B cell (primary cell): ENCODE measurements at regions not wholly inside any gene's neighbourhood (a gene's known extent, or its start where the extent isn't known, plus 50 kb on each side); places are given as distances from the start of the nearest gene placed in this dataset.

Source experiments
- CTCF ChIP-seq: fragments of 200-600 bp; IDR thresholded peaks from one replicate; pipeline ENCODE4 v1.8.0; 2022; ENCODE audit warnings: antibody characterized with exemption, mild to moderate bottlenecking
- EZH2 ChIP-seq: IDR thresholded peaks from 2 replicates; pipeline ENCODE4 v1.6.1; 2012; ENCODE audit warnings: borderline replicate concordance, low read depth, mild to moderate bottlenecking, moderate library complexity, low read length; ENCODE audit not compliant: insufficient read depth, poor library complexity, severe bottlenecking

- TF ChIP-seq CTCF (no peak), EZH2 (no peak)
These were observed 296.5 kb downstream of the NOL4 start for GRCh38 chr18:33928231-33928630.
